Transverse colon (tissue), 4 donors: ENCODE measurements at regions not wholly inside any gene's neighbourhood (a gene's known extent, or its start where the extent isn't known, plus 50 kb on each side); places are given as distances from the start of the nearest gene placed in this dataset.

Source experiments
- DNase-seq: peaks from one replicate; pipeline ENCODE4 v3.0.0-alpha.2; 2019
- H3K27ac ChIP-seq, 4 donors: fragments of 200-600 bp; sonication (generic); 2 replicates each; pipeline ENCODE4 v1.5.1; 2016 to 2018; ENCODE audit warnings: inconsistent platforms in 4 of 4
- H3K27me3 ChIP-seq: fragments of 200-600 bp; sonication (generic); 2 replicates; pipeline ENCODE4 v1.5.1; 2017; ENCODE audit warnings: inconsistent platforms
- H3K36me3 ChIP-seq, 4 donors: fragments of 200-600 bp; sonication (generic); 2 replicates each; pipeline ENCODE4 v1.5.1; 2017 to 2019; ENCODE audit warnings: inconsistent platforms in 4 of 4
- H3K4me1 ChIP-seq, 4 donors: fragments of 200-600 bp; sonication (generic); 2 replicates each; pipeline ENCODE4 v1.5.1; 2017 to 2020; ENCODE audit warnings: inconsistent platforms in 4 of 4
- H3K4me3 ChIP-seq, 4 donors: fragments of 200-600 bp; sonication (generic); 1 replicate in 1 of 4; 2 replicates in 3 of 4; pipeline versions ENCODE4 v1.5.1 to v1.6.1; 2017 to 2019; ENCODE audit warnings: inconsistent platforms in 4 of 4
- H3K9me3 ChIP-seq, 2 donors: fragments of 200-600 bp; sonication (generic); 2 replicates each; pipeline ENCODE4 v1.5.1; 2017 to 2019; ENCODE audit warnings: inconsistent platforms in 2 of 2
- CTCF ChIP-seq, 5 experiments: fragments of 200-600 bp in 3 of 5; fragments of 450-650 bp in 2 of 5; sonication (generic) in 3 of 5; IDR thresholded peaks; 1 replicate in 2 of 5; 2 replicates in 3 of 5; pipeline ENCODE4 v1.5.1; 2016 to 2017; ENCODE audit warnings: antibody characterized with exemption in 5 of 5, inconsistent platforms in 3 of 5, mild to moderate bottlenecking in 2 of 5, moderate library complexity in 1 of 5
- EP300 ChIP-seq: sonication (generic); formaldehyde crosslinking; IDR thresholded peaks from one replicate; pipeline ENCODE4 v1.6.1; 2017; ENCODE audit warnings: antibody characterized with exemption, low read depth
- POLR2A ChIP-seq: fragments of 450-650 bp; IDR thresholded peaks from one replicate; pipeline ENCODE4 v1.6.1; 2016; ENCODE audit warnings: antibody characterized with exemption, mild to moderate bottlenecking, moderate library complexity
- POLR2AphosphoS5 ChIP-seq, 3 donors: sonication (generic); formaldehyde crosslinking; IDR thresholded peaks; one replicate each; pipeline ENCODE4 v1.6.1; 2016; ENCODE audit warnings: antibody characterized with exemption in 3 of 3
- WGBS, 2 donors: methylation state at CpG; one replicate each; pipeline ENCODE4 v1.1.5; 2018; ENCODE audit warnings: low coverage in 1 of 2; 5-methylcytosine and 5-hydroxymethylcytosine counted together
- in situ Hi-C, 4 donors: fragments of 200-750 bp; cut with MboI; loops; one replicate each; pipeline versions ENCODE4 v1.15.0 to v1.15.1; 2017; ENCODE audit warnings: low sequenced_read_pairs in 3 of 4, low pct_ligation_motif_present in 1 of 4, low pct_unique_long_range_greater_than_20kb in 1 of 4
- intact Hi-C: fragments of 100-400 bp; cut with DNase I; formaldehyde crosslinking; loops from one replicate; pipeline ENCODE4 v1.15.1; 2023; ENCODE audit warnings: low total_unique reads

- Histone ChIP-seq H3K27ac (no peak overlapping the region), H3K4me1 (no peaks in the 10 kb centered on the region), H3K27me3 (no peaks in the 10 kb centered on the region), H3K36me3 (no peaks in the 10 kb centered on the region), H3K9me3 (no peaks in the 10 kb centered on the region), H3K4me3 (no peak overlapping the region)
- TF ChIP-seq EP300 = no peak
- TF ChIP-seq POLR2AphosphoS5 (IDR thresholded peaks at IDR 0.05) = no peak
- no peak for DNase-seq
- WGBS, 2 donors = 50 to 75% methylated on average over 1 to 3 of the region's 3 CpGs
- in situ Hi-C loops (no loop called here), intact Hi-C loops (no loop called here)
Measured at GRCh38 chr1:68696221-68696620, 199.3 kb upstream of the DEPDC1 start.

GRCh38 chr1:68703921-68704354 lies 207.1 kb upstream of the DEPDC1 start:
- intact Hi-C loops = no loop called here
- no peaks in the 10 kb centered on the region for H3K27me3 ChIP-seq
- in situ Hi-C loops = no loop called here
- H3K9me3 ChIP-seq = no peaks in the 10 kb centered on the region
- WGBS, 2 donors = 47 to 68% methylated on average over 2 of the region's 2 CpGs
- H3K36me3 ChIP-seq = no peaks in the 10 kb centered on the region
- DNase-seq = no peak
- H3K4me1 ChIP-seq = no peaks in the 10 kb centered on the region
- TF ChIP-seq POLR2AphosphoS5 (IDR thresholded peaks at IDR 0.05) (no peak), EP300 (no peak), POLR2A (no peak), CTCF (IDR thresholded peaks at IDR 0.05) (no peak)
- no peak overlapping the region for H3K4me3 ChIP-seq
- H3K27ac ChIP-seq = no peak overlapping the region

- no peak for DNase-seq
- Histone ChIP-seq H3K4me3 (no peak overlapping the region), H3K27ac (no peak overlapping the region), H3K9me3 (peaks cover 0 to 7% of the 10 kb centered on the region in 2 donors), H3K27me3 (no peaks in the 10 kb centered on the region), H3K36me3 (no peaks in the 10 kb centered on the region), H3K4me1 (no peaks in the 10 kb centered on the region)
- TF ChIP-seq POLR2A (no peak), CTCF (IDR thresholded peaks at IDR 0.05) (no peak), EP300 (no peak), POLR2AphosphoS5 (IDR thresholded peaks at IDR 0.05) (no peak)
- WGBS, 2 donors = 54 to 60% methylated on average over 2 of the region's 2 CpGs
- intact Hi-C loops = no loop called here
- in situ Hi-C loops = no loop called here
Measured at GRCh38 chr1:68704800-68705443, 208.0 kb upstream of the DEPDC1 start.

GRCh38 chr1:68705466-68705865 lies 208.6 kb upstream of the DEPDC1 start:
- Histone ChIP-seq H3K4me1 (no peaks in the 10 kb centered on the region), H3K9me3 (peaks cover 0 to 7% of the 10 kb centered on the region in 2 donors), H3K27me3 (no peaks in the 10 kb centered on the region), H3K27ac (no peak overlapping the region), H3K4me3 (no peak overlapping the region), H3K36me3 (no peaks in the 10 kb centered on the region)
- in situ Hi-C loops (no loop called here), intact Hi-C loops (no loop called here)
- no peak for DNase-seq
- no peak for TF ChIP-seq POLR2AphosphoS5 (IDR thresholded peaks at IDR 0.05)

GRCh38 chr1:68706639-68707317 lies 209.9 kb upstream of the DEPDC1 start:
- H3K4me3 ChIP-seq = no peak overlapping the region

More at GRCh38 chr1:68706639-68707317, 209.9 kb upstream of the DEPDC1 start:
- Histone ChIP-seq H3K36me3 (no peaks in the 10 kb centered on the region), H3K9me3 (peaks cover 0 to 7% of the 10 kb centered on the region in 2 donors), H3K27me3 (no peaks in the 10 kb centered on the region), H3K4me1 (no peaks in the 10 kb centered on the region), H3K27ac (no peak overlapping the region)
- intact Hi-C loops (no loop called here), in situ Hi-C loops (no loop called here)
- DNase-seq = no peak
- WGBS, 2 donors = 70 to 86% methylated on average over 3 to 4 of the region's 4 CpGs
- TF ChIP-seq EP300 (no peak), POLR2AphosphoS5 (IDR thresholded peaks at IDR 0.05) (no peak), CTCF (IDR thresholded peaks at IDR 0.05) (no peak), POLR2A (no peak)
